WTC11 (cell line): ENCODE measurements at regions not wholly inside any gene's neighbourhood (a gene's known extent, or its start where the extent isn't known, plus 50 kb on each side); places are given as distances from the start of the nearest gene placed in this dataset.

Source experiments
- ATAC-seq: fragments of 200-7000 bp; cut with Tn5 transposase; 2 replicates; pipeline ENCODE4 v1.10.0; 2021; ENCODE audit warnings: mild to moderate bottlenecking, moderate library complexity
- CTCF ChIA-PET: fragments of 300-600 bp; sonication (Branson Sonifier 250); formaldehyde crosslinking; loops from one replicate; lab custom pipeline; 2021; ENCODE audit warnings: antibody characterized with exemption; lab: Charles Lee
- POLR2A ChIA-PET: fragments of 350-600 bp; sonication (Branson Sonifier 250); formaldehyde crosslinking; loops from one replicate; lab custom pipeline; 2021; ENCODE audit warnings: antibody characterized with exemption; lab: Charles Lee
- DNase-seq: peaks from one replicate; pipeline ENCODE4 v3.0.0; 2021; ENCODE audit warnings: low spot score
- H3K27ac Mint-ChIP-seq: 2 replicates; pipeline ENCODE4 v1.8.0; 2021; ENCODE audit warnings: mixed read lengths
- H3K27me3 Mint-ChIP-seq: 2 replicates; pipeline ENCODE4 v1.8.0; 2021; ENCODE audit warnings: low read depth, mild to moderate bottlenecking, moderate library complexity, mixed read lengths
- H3K36me3 Mint-ChIP-seq: 2 replicates; pipeline ENCODE4 v1.8.0; 2021; ENCODE audit warnings: mixed read lengths
- H3K4me1 Mint-ChIP-seq: 2 replicates; pipeline ENCODE4 v1.8.0; 2022; ENCODE audit warnings: mixed read lengths
- H3K4me3 Mint-ChIP-seq: 2 replicates; pipeline ENCODE4 v1.8.0; 2021; ENCODE audit warnings: mild to moderate bottlenecking, moderate library complexity, mixed read lengths
- H3K9me3 Mint-ChIP-seq: 2 replicates; pipeline ENCODE4 v1.8.0; 2021; ENCODE audit warnings: mixed read lengths
- CREM ChIP-seq: sonication (generic); formaldehyde crosslinking; IDR thresholded peaks from 2 replicates; pipeline ENCODE4 v1.8.1; 2022; ENCODE audit warnings: mild to moderate bottlenecking, missing genetic modification reagents, moderate library complexity
- E2F4 ChIP-seq: sonication (generic); formaldehyde crosslinking; IDR thresholded peaks from 2 replicates; pipeline ENCODE4 v1.8.1; 2022; ENCODE audit warnings: low read depth, mild to moderate bottlenecking, moderate library complexity, missing genetic modification reagents, borderline replicate concordance
- FOXJ3 ChIP-seq: sonication (generic); formaldehyde crosslinking; IDR thresholded peaks from 2 replicates; pipeline ENCODE4 v1.9.0; 2021; ENCODE audit warnings: missing genetic modification reagents, mild to moderate bottlenecking, borderline replicate concordance
- GRHL2 ChIP-seq: fragments of 250-450 bp; sonication (Bioruptor Pico); IDR thresholded peaks from 2 replicates; pipeline ENCODE4 v1.8.0; 2022; ENCODE audit warnings: mild to moderate bottlenecking, moderate library complexity; ENCODE audit not compliant: insufficient replicate concordance, severe bottlenecking
- IRF2 ChIP-seq: sonication (generic); formaldehyde crosslinking; IDR thresholded peaks from 2 replicates; pipeline ENCODE4 v1.8.0; 2022; ENCODE audit warnings: low read depth, missing genetic modification reagents, borderline replicate concordance
- JAZF1 ChIP-seq: fragments of 250-450 bp; sonication (Bioruptor Pico); IDR thresholded peaks from 2 replicates; pipeline ENCODE4 v1.9.0; 2021; ENCODE audit warnings: moderate library complexity, mild to moderate bottlenecking, inconsistent platforms
- JUN ChIP-seq: sonication (generic); formaldehyde crosslinking; IDR thresholded peaks from 2 replicates; pipeline ENCODE4 v1.8.0; 2023; ENCODE audit warnings: mild to moderate bottlenecking, missing genetic modification reagents
- OVOL2 ChIP-seq: fragments of 250-450 bp; sonication (Bioruptor Pico); IDR thresholded peaks from 2 replicates; pipeline ENCODE4 v1.9.0; 2021; ENCODE audit warnings: mild to moderate bottlenecking, borderline replicate concordance
- SOX15 ChIP-seq: fragments of 250-450 bp; sonication (Bioruptor Pico); IDR thresholded peaks from 2 replicates; pipeline ENCODE4 v1.9.0; 2021; ENCODE audit warnings: mild to moderate bottlenecking
- STAT6 ChIP-seq: sonication (generic); formaldehyde crosslinking; conservative IDR thresholded peaks from 2 replicates; pipeline ENCODE4 v1.8.1; 2023; ENCODE audit warnings: mild to moderate bottlenecking, low read depth, missing genetic modification reagents, moderate library complexity
- TCF7 ChIP-seq: sonication (generic); formaldehyde crosslinking; IDR thresholded peaks from 2 replicates; pipeline ENCODE4 v1.8.0; 2022; ENCODE audit warnings: mild to moderate bottlenecking, low read depth, missing genetic modification reagents, moderate library complexity
- TEAD1 ChIP-seq: sonication (generic); formaldehyde crosslinking; IDR thresholded peaks from 2 replicates; pipeline ENCODE4 v1.8.0; 2022; ENCODE audit warnings: mild to moderate bottlenecking, missing genetic modification reagents
- TP53 ChIP-seq: sonication (generic); formaldehyde crosslinking; IDR thresholded peaks from 2 replicates; pipeline ENCODE4 v1.8.1; 2023; ENCODE audit warnings: mild to moderate bottlenecking, missing genetic modification reagents
- ZMAT4 ChIP-seq: fragments of 250-450 bp; sonication (Bioruptor Pico); IDR thresholded peaks from 2 replicates; pipeline ENCODE4 v1.9.0; 2021; ENCODE audit warnings: mild to moderate bottlenecking
- ZNF219 ChIP-seq: sonication (generic); formaldehyde crosslinking; IDR thresholded peaks from 2 replicates; pipeline ENCODE4 v1.8.0; 2023; ENCODE audit warnings: missing genetic modification reagents, mild to moderate bottlenecking, borderline replicate concordance
- ZNF281 ChIP-seq: sonication (generic); formaldehyde crosslinking; IDR thresholded peaks from 2 replicates; pipeline ENCODE4 v1.8.0; 2023; ENCODE audit warnings: mild to moderate bottlenecking, missing genetic modification reagents
- ZNF317 ChIP-seq: sonication (generic); formaldehyde crosslinking; IDR thresholded peaks from 2 replicates; pipeline ENCODE4 v1.8.1; 2023; ENCODE audit warnings: low read depth, mild to moderate bottlenecking, moderate library complexity, missing genetic modification reagents, borderline replicate concordance
- TF ChIP-seq, protein P1 (sequence below): fragments of 250-450 bp; sonication (Bioruptor Pico); IDR thresholded peaks from 2 replicates; pipeline ENCODE4 v1.9.0; 2021; ENCODE audit warnings: moderate library complexity, mild to moderate bottlenecking, inconsistent platforms, borderline replicate concordance
- TF ChIP-seq, protein P2 (sequence below): sonication (generic); formaldehyde crosslinking; IDR thresholded peaks from 2 replicates; pipeline ENCODE4 v1.8.0; 2022; ENCODE audit warnings: missing genetic modification reagents
- TF ChIP-seq, protein P3 (sequence below): sonication (generic); formaldehyde crosslinking; IDR thresholded peaks from 2 replicates; pipeline ENCODE4 v1.8.0; 2022; ENCODE audit warnings: mild to moderate bottlenecking, missing genetic modification reagents

GRCh38 chr2:138291805-138292204 lies 209.8 kb upstream of the SPOPL start:
- H3K27ac Mint-ChIP-seq, result no peak overlapping the region
- peak overlapping the region; percentile 20; the same call in 1 of the 2 replicates for H3K4me3 Mint-ChIP-seq
- peaks cover 4% of the 10 kb centered on the region for H3K36me3 Mint-ChIP-seq
- ChIA-PET POLR2A (no interaction called here), CTCF (no interaction called here)
- peak; percentile 32; the same call in 1 of the 2 replicates for ATAC-seq
- TF ChIP-seq STAT6 (CRISPR knock-in tag), result no peak
- no peak for TF ChIP-seq TP53
- TF ChIP-seq GRHL2, result no peak
- TF ChIP-seq, protein P1, sequence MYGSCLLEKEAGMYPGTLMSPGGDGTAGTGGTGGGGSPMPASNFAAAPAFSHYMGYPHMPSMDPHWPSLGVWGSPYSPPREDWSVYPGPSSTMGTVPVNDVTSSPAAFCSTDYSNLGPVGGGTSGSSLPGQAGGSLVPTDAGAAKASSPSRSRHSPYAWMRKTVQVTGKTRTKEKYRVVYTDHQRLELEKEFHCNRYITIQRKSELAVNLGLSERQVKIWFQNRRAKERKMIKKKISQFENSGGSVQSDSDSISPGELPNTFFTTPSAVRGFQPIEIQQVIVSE (CRISPR knock-in tag), result no peak
- TF ChIP-seq, protein P2, sequence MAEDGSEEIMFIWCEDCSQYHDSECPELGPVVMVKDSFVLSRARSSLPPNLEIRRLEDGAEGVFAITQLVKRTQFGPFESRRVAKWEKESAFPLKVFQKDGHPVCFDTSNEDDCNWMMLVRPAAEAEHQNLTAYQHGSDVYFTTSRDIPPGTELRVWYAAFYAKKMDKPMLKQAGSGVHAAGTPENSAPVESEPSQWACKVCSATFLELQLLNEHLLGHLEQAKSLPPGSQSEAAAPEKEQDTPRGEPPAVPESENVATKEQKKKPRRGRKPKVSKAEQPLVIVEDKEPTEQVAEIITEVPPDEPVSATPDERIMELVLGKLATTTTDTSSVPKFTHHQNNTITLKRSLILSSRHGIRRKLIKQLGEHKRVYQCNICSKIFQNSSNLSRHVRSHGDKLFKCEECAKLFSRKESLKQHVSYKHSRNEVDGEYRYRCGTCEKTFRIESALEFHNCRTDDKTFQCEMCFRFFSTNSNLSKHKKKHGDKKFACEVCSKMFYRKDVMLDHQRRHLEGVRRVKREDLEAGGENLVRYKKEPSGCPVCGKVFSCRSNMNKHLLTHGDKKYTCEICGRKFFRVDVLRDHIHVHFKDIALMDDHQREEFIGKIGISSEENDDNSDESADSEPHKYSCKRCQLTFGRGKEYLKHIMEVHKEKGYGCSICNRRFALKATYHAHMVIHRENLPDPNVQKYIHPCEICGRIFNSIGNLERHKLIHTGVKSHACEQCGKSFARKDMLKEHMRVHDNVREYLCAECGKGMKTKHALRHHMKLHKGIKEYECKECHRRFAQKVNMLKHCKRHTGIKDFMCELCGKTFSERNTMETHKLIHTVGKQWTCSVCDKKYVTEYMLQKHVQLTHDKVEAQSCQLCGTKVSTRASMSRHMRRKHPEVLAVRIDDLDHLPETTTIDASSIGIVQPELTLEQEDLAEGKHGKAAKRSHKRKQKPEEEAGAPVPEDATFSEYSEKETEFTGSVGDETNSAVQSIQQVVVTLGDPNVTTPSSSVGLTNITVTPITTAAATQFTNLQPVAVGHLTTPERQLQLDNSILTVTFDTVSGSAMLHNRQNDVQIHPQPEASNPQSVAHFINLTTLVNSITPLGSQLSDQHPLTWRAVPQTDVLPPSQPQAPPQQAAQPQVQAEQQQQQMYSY (CRISPR knock-in tag), result peak; percentile 96
- no peak for TF ChIP-seq FOXJ3
- H3K4me1 Mint-ChIP-seq, result peaks cover 13% of the 10 kb centered on the region
- no peaks in the 10 kb centered on the region; the same call in 1 of the 2 replicates for H3K27me3 Mint-ChIP-seq
- peaks cover 9% of the 10 kb centered on the region for H3K9me3 Mint-ChIP-seq
- DNase-seq, result no peak

DNA sequence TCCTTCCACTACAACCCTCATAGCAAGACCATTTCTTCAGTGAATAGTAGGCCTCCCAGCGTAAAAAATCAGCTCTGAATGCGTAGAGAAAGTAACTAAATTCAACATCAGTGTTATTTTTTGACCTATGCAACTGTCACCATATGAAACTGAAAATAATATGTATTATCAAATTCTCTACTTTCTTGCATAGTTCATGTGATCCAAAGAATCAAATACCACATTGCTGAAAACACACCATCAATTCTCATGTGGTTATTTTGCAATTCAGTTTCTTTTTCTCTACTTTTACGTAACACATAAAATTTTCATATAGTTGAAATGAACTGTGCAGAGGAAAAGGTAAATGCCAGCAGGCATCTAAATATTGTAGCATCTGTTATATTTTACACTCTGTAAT lies 208.5 kb upstream of the SPOPL start:
- Mint-ChIP-seq H3K4me3 (no peak overlapping the region), H3K4me1 (peaks cover 13% of the 10 kb centered on the region), H3K27me3 (no peaks in the 10 kb centered on the region; the same call in 1 of the 2 replicates), H3K27ac (no peak overlapping the region), H3K9me3 (peaks cover 5% of the 10 kb centered on the region; the same call in 1 of the 2 replicates), H3K36me3 (no peaks in the 10 kb centered on the region; the same call in 1 of the 2 replicates)
- CTCF ChIA-PET, result no interaction called here
- TF ChIP-seq ZNF317 (no peak), IRF2 (CRISPR knock-in tag) (no peak), TP53 (no peak), OVOL2 (CRISPR knock-in tag) (no peak), JUN (no peak), ZMAT4 (no peak)
- ATAC-seq, result no peak
- POLR2A ChIA-PET, result no interaction called here
- DNase-seq, result no peak

DNA sequence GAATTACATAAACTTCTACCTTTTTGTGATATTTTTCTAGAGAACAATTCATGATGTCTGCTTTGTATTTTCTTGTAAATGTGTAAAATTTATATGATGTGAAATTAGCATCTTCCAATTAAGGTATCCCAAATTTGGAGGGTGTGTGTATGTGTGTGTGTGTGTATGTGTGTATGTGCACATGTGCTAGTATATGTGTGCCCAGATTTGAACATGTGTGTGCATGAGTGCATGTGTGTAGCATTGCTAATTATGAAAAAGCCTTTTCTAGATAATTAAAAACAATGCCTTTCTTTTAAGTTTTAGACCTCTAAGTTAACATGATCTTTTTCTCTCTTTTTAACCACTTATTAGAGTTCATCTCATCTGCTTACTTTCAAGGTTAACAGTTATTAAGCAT lies 208.0 kb upstream of the SPOPL start:
- ATAC-seq (no peak), DNase-seq (no peak)
- ChIA-PET CTCF (no interaction called here), POLR2A (no interaction called here)
- Mint-ChIP-seq H3K9me3 (peaks cover 5% of the 10 kb centered on the region; the same call in 1 of the 2 replicates), H3K36me3 (no peaks in the 10 kb centered on the region; the same call in 1 of the 2 replicates), H3K4me3 (no peak overlapping the region), H3K27me3 (no peaks in the 10 kb centered on the region; the same call in 1 of the 2 replicates), H3K27ac (no peak overlapping the region), H3K4me1 (peaks cover 13% of the 10 kb centered on the region)
- TF ChIP-seq E2F4 (CRISPR knock-in tag) (no peak), CREM (no peak), IRF2 (CRISPR knock-in tag) (no peak), ZNF317 (no peak), JAZF1 (no peak), ZNF219 (no peak), SOX15 (CRISPR knock-in tag) (no peak), TCF7 (no peak), TEAD1 (no peak), ZNF281 (CRISPR knock-in tag) (no peak)
- TF ChIP-seq, protein P3, sequence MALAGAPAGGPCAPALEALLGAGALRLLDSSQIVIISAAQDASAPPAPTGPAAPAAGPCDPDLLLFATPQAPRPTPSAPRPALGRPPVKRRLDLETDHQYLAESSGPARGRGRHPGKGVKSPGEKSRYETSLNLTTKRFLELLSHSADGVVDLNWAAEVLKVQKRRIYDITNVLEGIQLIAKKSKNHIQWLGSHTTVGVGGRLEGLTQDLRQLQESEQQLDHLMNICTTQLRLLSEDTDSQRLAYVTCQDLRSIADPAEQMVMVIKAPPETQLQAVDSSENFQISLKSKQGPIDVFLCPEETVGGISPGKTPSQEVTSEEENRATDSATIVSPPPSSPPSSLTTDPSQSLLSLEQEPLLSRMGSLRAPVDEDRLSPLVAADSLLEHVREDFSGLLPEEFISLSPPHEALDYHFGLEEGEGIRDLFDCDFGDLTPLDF, result no peak
